Mucosa of rectum (tissue), 2 donors: ENCODE measurements at regions not wholly inside any gene's neighbourhood (a gene's known extent, or its start where the extent isn't known, plus 50 kb on each side); places are given as distances from the start of the nearest gene placed in this dataset.
A peak's percentile ranks its signal among the peaks of the same experiment; 100 is the strongest.

Experiments
- H3K27ac ChIP-seq, 2 donors: one replicate each; pipeline ENCODE4 v1.7.0; 2013; ENCODE audit warnings: inconsistent platforms in 2 of 2, low read depth in 2 of 2, low read length in 2 of 2
- H3K27me3 ChIP-seq, 2 donors: one replicate each; pipeline ENCODE4 v1.7.0; 2013; ENCODE audit warnings: low read length in 2 of 2; ENCODE audit not compliant: control insufficient read depth in 2 of 2, insufficient read depth in 2 of 2
- H3K36me3 ChIP-seq, 2 donors: one replicate each; pipeline ENCODE4 v1.7.0; 2013; ENCODE audit warnings: low read length in 2 of 2; ENCODE audit not compliant: control insufficient read depth in 2 of 2, insufficient read depth in 2 of 2
- H3K4me1 ChIP-seq, 2 donors: one replicate each; pipeline ENCODE4 v1.7.0; 2013; ENCODE audit warnings: low read length in 2 of 2, mild to moderate bottlenecking in 1 of 2; ENCODE audit not compliant: control insufficient read depth in 2 of 2, insufficient read depth in 2 of 2
- H3K4me3 ChIP-seq, 2 donors: one replicate each; pipeline ENCODE4 v1.7.0; 2013; ENCODE audit warnings: low read length in 2 of 2
- H3K9ac ChIP-seq, 2 donors: one replicate each; pipeline ENCODE4 v1.7.0; 2013; ENCODE audit warnings: low read length in 2 of 2, low read depth in 1 of 2, mild to moderate bottlenecking in 1 of 2
- H3K9me3 ChIP-seq, 2 donors: one replicate each; pipeline ENCODE4 v1.7.0; 2013; ENCODE audit warnings: low read length in 2 of 2; ENCODE audit not compliant: control insufficient read depth in 2 of 2
- donor health status: healthy.
- donor health status: Normal muscosa, but diverticular disease.

- Histone ChIP-seq H3K9ac (no peak overlapping the region), H3K4me3 (no peak overlapping the region), H3K27ac (no peak overlapping the region), H3K9me3 (no peaks in the 10 kb centered on the region), H3K27me3 (no peaks in the 10 kb centered on the region), H3K36me3 (no peaks in the 10 kb centered on the region), H3K4me1 (no peaks in the 10 kb centered on the region)
These were observed 153.3 kb downstream of the IBTK start for GRCh38 chr6:82094166-82094806.

GRCh38 chr6:82088978-82089771 is 158.4 kb downstream of the IBTK start:
- H3K9ac ChIP-seq = no peak overlapping the region
- H3K9me3 ChIP-seq = no peaks in the 10 kb centered on the region
- no peaks in the 10 kb centered on the region for H3K27me3 ChIP-seq
- no peak overlapping the region for H3K27ac ChIP-seq
- H3K36me3 ChIP-seq = no peaks in the 10 kb centered on the region
- H3K4me3 ChIP-seq = no peak overlapping the region
- peaks cover 0 to 2% of the 10 kb centered on the region in 2 donors for H3K4me1 ChIP-seq

- Histone ChIP-seq H3K27me3 (no peaks in the 10 kb centered on the region), H3K36me3 (no peaks in the 10 kb centered on the region), H3K4me1 (peaks cover 0 to 2% of the 10 kb centered on the region in 2 donors), H3K4me3 (no peak overlapping the region), H3K9ac (no peak overlapping the region), H3K9me3 (no peaks in the 10 kb centered on the region), H3K27ac (peak overlapping the region; percentile 27 to 36)
These were observed 160.6 kb downstream of the IBTK start for GRCh38 chr6:82086944-82087343.

- peaks cover 0 to 2% of the 10 kb centered on the region in 2 donors for H3K4me1 ChIP-seq
- H3K9ac ChIP-seq = no peak overlapping the region
- H3K27ac ChIP-seq = no peak overlapping the region
- no peaks in the 10 kb centered on the region for H3K36me3 ChIP-seq
- no peaks in the 10 kb centered on the region for H3K9me3 ChIP-seq
- no peak overlapping the region for H3K4me3 ChIP-seq
- no peaks in the 10 kb centered on the region for H3K27me3 ChIP-seq
These were observed 161.8 kb downstream of the IBTK start for GRCh38 chr6:82085701-82086100.

GRCh38 chr6:82084324-82084920 is 163.1 kb downstream of the IBTK start:
- no peak overlapping the region for H3K9ac ChIP-seq
- H3K27me3 ChIP-seq = no peaks in the 10 kb centered on the region
- no peaks in the 10 kb centered on the region for H3K36me3 ChIP-seq
- H3K27ac ChIP-seq = no peak overlapping the region
- H3K4me3 ChIP-seq = no peak overlapping the region
- no peaks in the 10 kb centered on the region for H3K9me3 ChIP-seq
- peaks cover 0 to 2% of the 10 kb centered on the region in 2 donors for H3K4me1 ChIP-seq

- no peaks in the 10 kb centered on the region for H3K36me3 ChIP-seq
- H3K4me3 ChIP-seq = no peak overlapping the region
- H3K9ac ChIP-seq = no peak overlapping the region
- H3K9me3 ChIP-seq = no peaks in the 10 kb centered on the region
- no peak overlapping the region for H3K27ac ChIP-seq
- no peaks in the 10 kb centered on the region for H3K27me3 ChIP-seq
- H3K4me1 ChIP-seq = peaks cover 0 to 2% of the 10 kb centered on the region in 2 donors
These were observed 163.9 kb downstream of the IBTK start for GRCh38 chr6:82083646-82084045.

GRCh38 chr6:82080767-82081166 is 166.8 kb downstream of the IBTK start:
- Histone ChIP-seq H3K36me3 (no peaks in the 10 kb centered on the region), H3K9me3 (no peaks in the 10 kb centered on the region), H3K9ac (no peak overlapping the region), H3K27ac (no peak overlapping the region), H3K27me3 (no peaks in the 10 kb centered on the region), H3K4me3 (no peak overlapping the region), H3K4me1 (peaks cover 0 to 4% of the 10 kb centered on the region in 2 donors)

GRCh38 chr6:82078286-82078908 is 169.1 kb downstream of the IBTK start:
- peaks cover 0 to 4% of the 10 kb centered on the region in 2 donors for H3K4me1 ChIP-seq

GRCh38 chr6:82076916-82077315 is 170.6 kb downstream of the IBTK start:
- Histone ChIP-seq H3K9me3 (no peaks in the 10 kb centered on the region), H3K4me1 (peaks cover 0 to 7% of the 10 kb centered on the region in 2 donors), H3K9ac (no peak overlapping the region), H3K27ac (peak overlapping the region in 1 of 2 donors; percentile 23), H3K27me3 (no peaks in the 10 kb centered on the region), H3K4me3 (no peak overlapping the region), H3K36me3 (no peaks in the 10 kb centered on the region)

More at GRCh38 chr6:82078286-82078908, 169.1 kb downstream of the IBTK start:
- H3K4me3 ChIP-seq = no peak overlapping the region
- no peaks in the 10 kb centered on the region for H3K27me3 ChIP-seq
- H3K9me3 ChIP-seq = no peaks in the 10 kb centered on the region
- H3K27ac ChIP-seq = no peak overlapping the region
- no peaks in the 10 kb centered on the region for H3K36me3 ChIP-seq
- no peak overlapping the region for H3K9ac ChIP-seq

- H3K27me3 ChIP-seq = no peaks in the 10 kb centered on the region
- H3K36me3 ChIP-seq = no peaks in the 10 kb centered on the region
- no peak overlapping the region for H3K27ac ChIP-seq
- H3K4me3 ChIP-seq = no peak overlapping the region
- no peaks in the 10 kb centered on the region for H3K9me3 ChIP-seq
- H3K4me1 ChIP-seq = peaks cover 0 to 7% of the 10 kb centered on the region in 2 donors
- H3K9ac ChIP-seq = no peak overlapping the region
These were observed 173.0 kb downstream of the IBTK start for GRCh38 chr6:82074556-82074955.
